Embryonic facial prominence (tissue), 1 donor: ENCODE measurements at regions not wholly inside any gene's neighbourhood (a gene's known extent, or its start where the extent isn't known, plus 50 kb on each side); places are given as distances from the start of the nearest gene placed in this dataset.
"Not testable (repeated sequence)": the region's sequence is repeated elsewhere in the genome, so short reads cannot be mapped to it uniquely, and the experiment has no call there.

Source experiments
- DNase-seq: peaks from one replicate; pipeline ENCODE4 v3.0.0-alpha.2; 2016; ENCODE audit errors: extremely low spot score

- no peak for DNase-seq
These were observed 1607.1 kb downstream of the REEP3 start for GRCh38 chr10:65128277-65128676.

- DNase-seq: no peak
These were observed 1609.1 kb downstream of the REEP3 start for GRCh38 chr10:65130162-65130758.

GRCh38 chr10:65133652-65134051 is 1612.5 kb downstream of the REEP3 start:
- DNase-seq: no peak

- no peak for DNase-seq
These were observed 1614.3 kb downstream of the REEP3 start for GRCh38 chr10:65135508-65135907.

DNA sequence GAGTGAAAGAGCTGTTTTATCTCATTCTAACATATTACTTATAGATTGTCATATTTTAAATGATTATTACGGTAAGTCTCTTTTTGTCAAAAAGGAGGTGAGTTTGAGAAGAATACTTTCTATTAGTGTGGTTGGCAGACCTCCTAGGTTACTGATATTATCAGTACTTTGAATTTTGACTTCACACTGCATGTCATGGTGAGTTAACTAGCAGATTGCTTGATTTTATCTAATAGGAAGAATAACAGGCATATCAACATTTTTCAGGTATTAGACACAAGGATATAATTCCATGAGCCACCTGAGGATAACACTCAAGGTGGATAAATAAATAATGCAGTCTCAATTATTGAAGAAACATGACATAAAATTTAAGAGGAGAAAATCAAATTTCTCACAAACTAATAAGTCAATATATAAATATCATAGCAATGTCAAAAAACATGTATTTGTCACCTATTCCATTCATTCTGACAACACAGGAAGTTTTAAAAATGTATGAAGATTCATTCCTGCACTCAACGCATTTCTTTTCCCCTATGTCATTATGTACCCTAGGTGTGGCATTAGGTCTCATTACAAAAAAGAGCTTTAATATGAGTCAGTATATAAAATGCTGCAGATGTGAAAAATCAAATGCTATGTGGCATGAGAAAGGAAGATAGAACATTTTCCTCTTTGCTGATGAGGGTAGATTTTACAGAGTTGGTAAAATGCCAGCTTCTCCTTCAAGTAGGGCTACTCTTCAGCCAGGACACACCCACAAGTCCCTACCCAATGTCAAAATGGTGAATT is 1621.6 kb downstream of the REEP3 start:
- no peak for DNase-seq

DNA sequence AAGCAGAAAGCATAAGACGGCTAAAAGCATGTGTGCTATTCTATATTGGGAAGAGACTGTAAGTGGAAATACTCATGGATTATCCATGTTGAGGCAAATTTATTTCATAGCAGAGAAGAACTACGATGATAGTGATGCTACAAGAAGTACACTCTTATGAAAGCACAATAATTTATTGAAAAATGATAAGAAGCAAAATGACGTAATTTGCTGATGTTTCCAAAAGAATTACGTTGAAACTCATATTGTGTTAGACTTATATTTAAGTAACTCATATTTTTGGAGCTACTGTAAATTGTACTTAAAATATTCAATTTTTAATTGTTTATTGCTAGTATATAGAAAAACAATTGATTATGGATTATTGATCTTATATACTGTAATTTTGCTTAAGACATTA is 1622.5 kb downstream of the REEP3 start:
- no peak for DNase-seq

DNA sequence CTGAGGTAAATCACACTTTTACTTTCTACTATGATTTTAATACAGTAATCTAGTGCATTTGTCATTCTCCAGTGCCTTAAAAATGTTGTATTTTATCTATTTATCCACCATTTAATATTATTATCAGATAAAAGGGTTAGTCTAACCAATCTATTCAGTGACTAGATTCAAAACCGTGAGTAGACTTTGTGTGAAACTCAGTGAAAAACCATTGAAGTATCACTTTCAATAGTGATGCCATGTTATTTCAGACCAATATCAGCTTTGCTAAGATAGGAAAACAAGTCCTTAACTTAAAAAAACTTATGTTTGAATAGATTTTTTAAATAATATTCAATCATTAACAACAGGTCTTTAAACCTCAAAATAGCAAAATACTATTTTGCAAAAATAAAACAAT is 1628.7 kb downstream of the REEP3 start:
- no peak for DNase-seq

- DNase-seq: no peak
These were observed 1645.1 kb downstream of the REEP3 start for GRCh38 chr10:65166272-65166671.

DNA sequence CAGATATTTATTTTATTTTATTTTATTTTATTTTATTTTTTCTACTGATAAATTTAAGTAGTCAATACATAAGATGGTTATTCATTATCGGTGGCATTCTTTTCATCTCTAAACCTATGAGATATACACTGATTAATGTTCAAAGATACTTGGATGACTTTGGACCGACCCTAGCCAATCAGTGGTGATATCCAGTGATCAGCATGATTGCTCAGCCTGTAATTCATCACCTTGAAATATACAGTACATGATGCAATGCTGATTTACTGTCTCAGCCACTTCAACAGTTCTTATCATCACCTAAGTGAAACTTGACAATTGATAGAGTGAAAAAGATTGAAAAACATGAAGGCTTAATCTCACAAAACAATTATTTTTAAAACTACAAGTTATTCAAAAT is 1651.0 kb downstream of the REEP3 start:
- no peak for DNase-seq

- no peak for DNase-seq
These were observed 1655.8 kb downstream of the REEP3 start for GRCh38 chr10:65176994-65177393.

DNA sequence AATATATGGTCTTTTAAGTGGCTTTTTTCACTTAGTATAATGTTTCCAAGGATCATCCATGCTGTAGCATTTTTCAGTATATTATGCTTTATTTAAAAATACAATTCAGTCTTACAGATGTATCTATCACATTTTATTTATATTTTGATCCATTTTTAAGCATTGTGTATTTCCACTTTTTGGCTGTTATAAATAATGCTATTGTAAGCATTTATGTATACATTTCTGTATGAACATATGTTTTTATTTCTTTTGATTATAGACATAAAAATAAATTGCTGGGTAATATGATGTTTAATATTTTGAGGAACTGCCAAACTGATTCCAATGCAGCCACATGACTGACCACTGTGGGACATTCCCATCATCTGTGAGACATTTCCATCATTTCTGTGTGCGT is 1662.0 kb downstream of the REEP3 start:
- no peak for DNase-seq

- not testable (repeated sequence) for DNase-seq
These were observed 1665.5 kb downstream of the REEP3 start for GRCh38 chr10:65186668-65187067.

- DNase-seq: no peak
These were observed 1672.9 kb downstream of the REEP3 start for GRCh38 chr10:65194126-65194525.

DNA sequence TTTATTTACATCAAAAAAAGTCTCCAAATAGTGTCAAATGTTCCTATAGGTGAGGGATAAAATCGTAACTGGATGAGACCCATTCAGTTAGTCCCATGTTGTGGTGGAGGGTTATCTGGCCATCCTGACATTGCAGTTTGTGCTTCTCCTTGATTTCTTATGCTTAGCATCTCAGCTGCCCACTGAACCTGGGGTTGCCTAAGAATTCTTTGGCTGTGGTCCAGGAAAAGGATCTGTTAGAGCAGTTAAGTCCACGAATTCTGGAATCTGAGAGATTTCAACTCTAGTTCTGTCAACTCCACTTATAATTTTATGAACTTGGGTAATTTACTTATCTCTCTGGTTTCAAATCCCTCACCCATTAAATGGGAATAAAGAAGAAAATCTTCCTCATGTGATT is 1673.4 kb downstream of the REEP3 start:
- no peak for DNase-seq

DNA sequence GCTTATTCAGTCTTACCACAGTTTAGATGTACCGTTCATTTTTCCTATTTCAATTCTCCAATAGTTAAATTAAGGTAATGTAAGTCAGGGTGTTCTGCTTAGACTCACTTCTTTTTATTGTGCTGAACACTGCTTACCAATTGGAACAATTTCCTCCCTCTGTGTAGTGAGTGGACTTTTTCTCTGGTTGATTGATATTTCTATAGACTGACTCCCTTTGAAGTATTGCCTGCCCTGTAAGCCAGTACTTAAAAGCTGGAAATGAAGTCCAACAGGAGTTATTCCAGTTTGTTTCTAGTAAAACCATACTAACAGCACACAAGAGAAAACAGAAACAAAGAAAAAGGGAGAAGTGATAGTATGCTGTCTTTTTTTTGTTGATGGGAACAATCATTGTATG is 1674.9 kb downstream of the REEP3 start:
- DNase-seq: no peak

DNA sequence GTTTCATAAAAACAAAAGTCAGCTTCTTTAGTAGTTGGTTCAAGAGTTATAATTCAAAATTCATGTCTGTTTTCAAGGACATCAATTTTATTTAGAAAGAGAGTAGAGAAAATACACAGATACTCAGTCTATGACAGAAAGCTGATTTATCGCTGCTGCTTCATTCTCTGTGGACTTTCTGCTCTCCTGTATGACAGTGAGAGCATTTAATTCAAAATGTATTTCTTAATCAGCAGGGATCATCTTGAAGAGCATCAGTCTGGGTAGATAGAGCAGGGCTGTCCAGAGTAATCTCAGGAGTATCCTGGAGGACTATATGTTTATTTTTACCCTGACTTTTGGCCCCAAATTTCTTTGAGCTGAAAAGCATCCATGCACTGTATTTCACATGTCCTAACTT is 1676.7 kb downstream of the REEP3 start:
- DNase-seq: no peak

GRCh38 chr10:65201491-65201890 is 1680.3 kb downstream of the REEP3 start:
- DNase-seq: no peak

DNA sequence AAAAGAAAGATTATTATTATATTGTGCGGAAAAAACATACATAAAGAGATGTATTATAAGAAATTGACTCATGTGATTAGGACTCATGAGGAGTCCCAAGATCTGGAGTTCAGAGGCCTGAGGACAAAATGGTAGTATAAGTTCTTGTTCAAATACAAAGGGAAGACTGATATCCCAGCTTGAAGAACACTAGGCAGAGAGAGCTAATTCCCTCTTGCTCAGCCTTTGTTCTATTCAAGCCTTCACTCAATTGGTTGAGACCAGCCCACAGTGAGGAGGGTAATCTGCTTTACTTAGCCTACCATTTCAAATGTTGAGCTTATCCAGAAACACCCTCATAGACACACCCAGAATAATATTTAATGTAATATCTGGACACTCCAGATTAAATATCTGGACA is 1683.8 kb downstream of the REEP3 start:
- DNase-seq: no peak

DNA sequence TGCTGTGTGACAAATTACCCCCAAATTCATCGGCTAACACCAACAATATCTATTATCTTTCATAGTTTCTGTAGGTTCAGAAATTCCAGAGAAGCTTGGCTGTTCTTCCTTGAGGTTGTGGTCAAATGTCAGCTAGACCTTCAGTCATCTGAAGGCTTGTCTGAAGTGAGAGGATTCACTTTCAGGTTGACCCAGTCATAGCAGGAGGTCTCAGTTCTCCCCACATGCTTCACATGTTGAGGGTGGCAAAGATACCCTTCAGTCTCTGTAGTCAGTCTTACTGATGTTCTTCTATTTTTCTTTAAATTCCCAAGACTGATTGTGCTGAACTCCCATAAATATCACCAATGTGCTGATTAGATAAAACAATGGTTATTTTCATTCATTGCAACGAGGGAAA is 1692.0 kb downstream of the REEP3 start:
- no peak for DNase-seq

GRCh38 chr10:65219444-65219843 is 1698.2 kb downstream of the REEP3 start:
- DNase-seq: no peak

DNA sequence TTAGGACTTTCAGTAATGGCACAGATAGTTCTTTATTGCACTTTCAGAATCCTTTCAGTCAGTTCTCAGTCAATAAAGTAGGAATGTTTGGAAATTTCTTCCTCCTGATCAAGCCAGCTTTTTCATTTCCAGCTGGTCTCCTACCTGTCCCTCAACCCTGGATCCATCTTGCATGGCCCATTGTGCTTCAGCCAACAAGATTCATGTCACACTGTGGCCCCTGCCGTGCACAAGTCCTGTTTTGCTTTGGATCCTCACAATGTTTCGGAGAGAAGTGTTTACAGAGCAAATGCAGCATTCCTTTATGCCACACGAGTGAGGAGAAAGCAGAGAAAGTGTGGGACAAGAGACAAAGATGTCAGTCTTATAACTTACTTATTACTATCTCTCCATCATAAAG is 1694.7 kb upstream of the LRRTM3 start:
- no peak for DNase-seq

DNA sequence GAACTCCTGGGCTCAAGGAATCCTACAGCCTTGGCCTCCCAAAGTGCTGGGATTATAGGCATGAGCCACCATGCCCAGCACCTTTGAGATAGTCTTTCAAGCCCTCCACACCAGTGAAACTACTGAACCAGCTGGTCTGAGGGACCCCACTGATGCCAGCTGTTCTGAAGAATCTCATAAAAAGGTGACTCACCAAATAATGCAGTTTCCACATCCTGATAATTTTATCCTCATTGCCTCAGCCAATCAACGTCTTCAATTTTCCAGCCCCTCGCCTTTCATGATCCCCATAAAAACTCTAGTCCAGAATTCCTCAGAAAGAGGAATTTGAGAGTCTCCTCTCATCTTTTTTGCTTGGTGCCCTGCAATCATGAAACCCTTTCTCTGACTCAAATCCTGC is 1691.6 kb upstream of the LRRTM3 start:
- no peak for DNase-seq

- DNase-seq: no peak
These were observed 1690.6 kb upstream of the LRRTM3 start for GRCh38 chr10:65235266-65235665.

- DNase-seq: no peak
These were observed 1690.0 kb upstream of the LRRTM3 start for GRCh38 chr10:65235846-65236245.
